ENCODE measurements at regions not wholly inside any gene's neighbourhood (a gene's known extent, or its start where the extent isn't known, plus 50 kb on each side); places are given as distances from the start of the nearest gene placed in this dataset.

DNA sequence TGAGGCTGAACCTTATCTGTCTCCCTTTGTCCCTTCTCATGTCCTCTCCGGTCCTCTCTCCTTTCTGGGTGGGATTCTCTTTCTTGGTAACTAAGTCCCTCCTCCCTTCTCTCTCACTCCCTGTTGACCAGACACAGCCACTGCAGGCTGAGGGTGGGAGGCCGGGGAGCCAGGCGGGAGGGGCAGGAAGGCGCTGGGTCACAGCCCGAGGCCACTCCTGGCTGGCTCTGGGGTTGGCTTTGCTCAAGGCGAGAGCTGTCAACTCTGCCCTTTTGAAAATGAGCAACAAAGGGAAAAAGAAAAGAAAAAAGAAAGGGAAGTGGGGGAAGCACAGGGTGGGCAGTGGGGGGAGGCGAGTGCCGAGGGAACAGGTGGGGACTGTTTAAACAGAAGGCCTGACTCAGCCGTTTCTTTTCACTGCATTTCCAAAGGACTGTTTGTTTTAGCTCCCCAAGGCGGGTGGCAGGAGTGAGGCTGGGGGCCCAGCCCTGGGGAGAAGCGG, 70.5 kb upstream of the IGFBP5 start:
- TF ChIP-seq, protein P1, sequence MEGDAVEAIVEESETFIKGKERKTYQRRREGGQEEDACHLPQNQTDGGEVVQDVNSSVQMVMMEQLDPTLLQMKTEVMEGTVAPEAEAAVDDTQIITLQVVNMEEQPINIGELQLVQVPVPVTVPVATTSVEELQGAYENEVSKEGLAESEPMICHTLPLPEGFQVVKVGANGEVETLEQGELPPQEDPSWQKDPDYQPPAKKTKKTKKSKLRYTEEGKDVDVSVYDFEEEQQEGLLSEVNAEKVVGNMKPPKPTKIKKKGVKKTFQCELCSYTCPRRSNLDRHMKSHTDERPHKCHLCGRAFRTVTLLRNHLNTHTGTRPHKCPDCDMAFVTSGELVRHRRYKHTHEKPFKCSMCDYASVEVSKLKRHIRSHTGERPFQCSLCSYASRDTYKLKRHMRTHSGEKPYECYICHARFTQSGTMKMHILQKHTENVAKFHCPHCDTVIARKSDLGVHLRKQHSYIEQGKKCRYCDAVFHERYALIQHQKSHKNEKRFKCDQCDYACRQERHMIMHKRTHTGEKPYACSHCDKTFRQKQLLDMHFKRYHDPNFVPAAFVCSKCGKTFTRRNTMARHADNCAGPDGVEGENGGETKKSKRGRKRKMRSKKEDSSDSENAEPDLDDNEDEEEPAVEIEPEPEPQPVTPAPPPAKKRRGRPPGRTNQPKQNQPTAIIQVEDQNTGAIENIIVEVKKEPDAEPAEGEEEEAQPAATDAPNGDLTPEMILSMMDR (IDR thresholded peaks at IDR 0.05; ENCODE audit: insufficient read depth, low read length, severe bottlenecking), result no peak
- Histone ChIP-seq H3K36me3 (ENCODE audit: control insufficient read depth, insufficient read depth, low read length) (no peaks in the 10 kb centered on the region), H3K27me3 (ENCODE audit: control insufficient read depth, insufficient read depth, low read length) (no peaks in the 10 kb centered on the region), H3K4me3 (ENCODE audit: low read depth, low read length) (no peak overlapping the region)
- FAIRE-seq (no peak), DNase-seq (ENCODE audit: low read depth) (no peak)

DNA sequence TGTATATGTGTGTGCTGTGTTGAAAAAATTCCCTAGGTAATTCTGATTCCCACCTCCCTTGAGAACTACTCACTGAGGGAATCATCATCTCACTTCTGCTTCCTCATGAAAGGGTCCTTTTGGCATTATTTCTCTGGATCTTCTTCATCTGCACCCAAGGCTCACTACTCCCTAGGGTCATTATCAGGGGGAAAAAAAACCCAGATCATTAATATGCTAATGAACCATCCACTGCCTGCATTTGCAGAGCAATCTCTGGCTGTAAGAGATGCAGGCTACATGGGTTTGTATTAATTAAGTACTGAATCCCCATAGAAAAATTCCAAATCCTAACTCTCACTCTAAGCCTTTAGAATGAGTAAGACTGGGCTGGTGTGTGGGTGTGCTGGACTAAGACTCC, 68.0 kb upstream of the IGFBP5 start:
- no peaks in the 10 kb centered on the region for H3K36me3 ChIP-seq (ENCODE audit: control insufficient read depth, insufficient read depth, low read length)
- H3K4me3 ChIP-seq (ENCODE audit: low read depth, low read length), result no peak overlapping the region
- DNase-seq (ENCODE audit: low read depth), result no peak
- TF ChIP-seq, protein P1 (IDR thresholded peaks at IDR 0.05; ENCODE audit: insufficient read depth, low read length, severe bottlenecking), result no peak
- H3K27me3 ChIP-seq (ENCODE audit: control insufficient read depth, insufficient read depth, low read length), result peaks cover 2% of the 10 kb centered on the region
- FAIRE-seq, result no peak

- peaks cover 5% of the 10 kb centered on the region for H3K27me3 ChIP-seq (ENCODE audit: control insufficient read depth, insufficient read depth, low read length)
- H3K4me3 ChIP-seq (ENCODE audit: low read depth, low read length), result no peak overlapping the region
- TF ChIP-seq, protein P1 (IDR thresholded peaks at IDR 0.05; ENCODE audit: insufficient read depth, low read length, severe bottlenecking), result no peak
- no peak for DNase-seq (ENCODE audit: low read depth)
- no peaks in the 10 kb centered on the region for H3K36me3 ChIP-seq (ENCODE audit: control insufficient read depth, insufficient read depth, low read length)
- no peak for FAIRE-seq
Measured at GRCh38 chr2:216761809-216762208, 66.5 kb upstream of the IGFBP5 start.

- TF ChIP-seq, protein P1 (IDR thresholded peaks at IDR 0.05; ENCODE audit: insufficient read depth, low read length, severe bottlenecking), result no peak
- FAIRE-seq (no peak), DNase-seq (ENCODE audit: low read depth) (no peak)
- H3K27me3 ChIP-seq (ENCODE audit: control insufficient read depth, insufficient read depth, low read length), result peaks cover 5% of the 10 kb centered on the region
- no peak overlapping the region for H3K4me3 ChIP-seq (ENCODE audit: low read depth, low read length)
- H3K36me3 ChIP-seq (ENCODE audit: control insufficient read depth, insufficient read depth, low read length), result no peaks in the 10 kb centered on the region
Measured at GRCh38 chr2:216761133-216761532, 65.8 kb upstream of the IGFBP5 start.

DNA sequence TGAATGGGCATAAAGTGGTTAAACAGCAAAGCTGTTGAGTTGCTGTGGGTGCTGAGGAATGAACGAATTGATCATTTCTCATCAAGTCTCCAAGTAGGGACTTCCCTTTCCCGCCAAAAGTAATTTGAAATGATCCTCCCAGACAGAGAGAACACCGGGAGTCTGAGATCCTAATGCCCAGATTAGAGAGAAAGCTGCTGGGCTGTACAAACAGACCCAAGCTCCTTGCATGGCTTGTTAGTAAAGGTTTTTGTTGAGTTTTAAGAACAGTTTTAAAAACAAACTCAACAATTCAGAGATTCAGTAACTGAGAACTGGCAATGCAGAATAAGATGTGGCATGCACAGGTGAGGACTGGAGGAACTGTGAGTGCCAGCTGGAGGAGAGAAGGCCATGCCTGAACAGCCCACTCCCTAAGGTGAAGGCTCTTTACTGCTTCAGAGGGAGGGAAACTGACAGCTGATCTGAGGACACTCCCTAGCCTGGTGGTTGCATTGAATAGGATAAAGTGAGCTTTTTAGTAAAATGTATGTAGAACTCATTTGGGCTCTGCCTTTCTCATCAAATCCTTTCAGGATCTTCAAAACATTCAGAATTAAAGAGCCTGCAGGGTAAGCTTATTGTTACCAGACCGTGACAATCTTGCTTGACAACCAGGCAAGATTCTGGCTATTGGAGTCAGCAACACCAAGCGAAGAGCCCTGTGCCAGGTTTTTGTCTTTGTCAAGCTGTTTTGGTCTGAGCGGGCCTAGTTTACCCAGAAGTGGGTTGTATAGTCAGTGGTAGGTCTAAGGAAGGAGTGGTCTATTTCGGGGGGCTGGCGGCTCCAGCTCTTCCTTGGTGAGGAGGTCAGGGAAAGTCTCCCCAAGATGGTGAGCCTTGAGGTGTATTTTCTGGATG, 63.2 kb upstream of the IGFBP5 start:
- Histone ChIP-seq H3K27me3 (ENCODE audit: control insufficient read depth, insufficient read depth, low read length) (peaks cover 5% of the 10 kb centered on the region), H3K36me3 (ENCODE audit: control insufficient read depth, insufficient read depth, low read length) (no peaks in the 10 kb centered on the region), H3K4me3 (ENCODE audit: low read depth, low read length) (no peak overlapping the region)
- DNase-seq (ENCODE audit: low read depth) (no peak), FAIRE-seq (peak; percentile 58)
- TF ChIP-seq, protein P1 (IDR thresholded peaks at IDR 0.05; ENCODE audit: insufficient read depth, low read length, severe bottlenecking), result no peak

All from bronchial epithelial cell (primary cell).